Gastrocnemius medialis (tissue), 4 donors: ENCODE measurements at regions not wholly inside any gene's neighbourhood (a gene's known extent, or its start where the extent isn't known, plus 50 kb on each side); places are given as distances from the start of the nearest gene placed in this dataset.

Experiments used
- ATAC-seq, 2 donors: fragments of 150-250 bp; one replicate each; pipeline ENCODE4 v1.9.1; 2016
- DNase-seq, 2 donors: peaks; one replicate each; pipeline ENCODE4 v3.0.0-alpha.2; 2019
- H3K27ac ChIP-seq, 4 donors: fragments of 200-600 bp; sonication (generic); 1 replicate in 1 of 4; 2 replicates in 3 of 4; pipeline ENCODE4 v1.5.1; 2016 to 2018; ENCODE audit warnings: mild to moderate bottlenecking in 2 of 4, moderate library complexity in 1 of 4
- H3K27me3 ChIP-seq, 3 donors: fragments of 200-600 bp; sonication (generic) in 2 of 3; 1 replicate in 1 of 3; 2 replicates in 2 of 3; pipeline versions ENCODE4 v1.5.1 to v1.6.0; 2016 to 2019; ENCODE audit warnings: mild to moderate bottlenecking in 1 of 3, moderate library complexity in 1 of 3
- H3K36me3 ChIP-seq, 2 donors: fragments of 200-600 bp; sonication (generic) in 1 of 2; one replicate each; pipeline ENCODE4 v1.5.1; 2017 to 2018
- H3K4me1 ChIP-seq, 2 donors: fragments of 200-600 bp; sonication (generic) in 1 of 2; one replicate each; pipeline ENCODE4 v1.5.1; 2016 to 2017; ENCODE audit warnings: mild to moderate bottlenecking in 2 of 2
- H3K4me3 ChIP-seq, 4 donors: fragments of 200-600 bp; sonication (generic) in 3 of 4; 1 replicate in 1 of 4; 2 replicates in 3 of 4; pipeline ENCODE4 v1.5.1; 2016 to 2019; ENCODE audit warnings: mild to moderate bottlenecking in 2 of 4
- H3K9me3 ChIP-seq, 3 donors: fragments of 200-600 bp; sonication (generic) in 2 of 3; 1 replicate in 1 of 3; 2 replicates in 2 of 3; pipeline ENCODE4 v1.5.1; 2016 to 2019
- POLR2A ChIP-seq, 2 donors: fragments of 450-650 bp; IDR thresholded peaks; one replicate each; pipeline ENCODE4 v1.6.1; 2017; ENCODE audit warnings: antibody characterized with exemption in 2 of 2, mild to moderate bottlenecking in 2 of 2, moderate library complexity in 2 of 2
- in situ Hi-C, 4 donors: fragments of 200-750 bp; cut with MboI; loops; one replicate each; pipeline versions ENCODE4 v1.15.0 to v1.8.0; 2017; ENCODE audit warnings: low sequenced_read_pairs in 4 of 4
- intact Hi-C: fragments of 100-400 bp; cut with DNase I; formaldehyde crosslinking; loops from one replicate; pipeline ENCODE4 v1.15.1; 2023; ENCODE audit warnings: low total_unique reads
- TF ChIP-seq, protein P1 (sequence below), 5 experiments: fragments of 450-650 bp in 3 of 5; fragments of 200-600 bp in 2 of 5; sonication (generic) in 2 of 5; IDR thresholded peaks in 4 of 5; conservative IDR thresholded peaks in 1 of 5; 1 replicate in 4 of 5; 2 replicates in 1 of 5; pipeline ENCODE4 v1.5.1; 2016 to 2019; ENCODE audit warnings: antibody characterized with exemption in 5 of 5, mild to moderate bottlenecking in 3 of 5, moderate library complexity in 3 of 5

DNA sequence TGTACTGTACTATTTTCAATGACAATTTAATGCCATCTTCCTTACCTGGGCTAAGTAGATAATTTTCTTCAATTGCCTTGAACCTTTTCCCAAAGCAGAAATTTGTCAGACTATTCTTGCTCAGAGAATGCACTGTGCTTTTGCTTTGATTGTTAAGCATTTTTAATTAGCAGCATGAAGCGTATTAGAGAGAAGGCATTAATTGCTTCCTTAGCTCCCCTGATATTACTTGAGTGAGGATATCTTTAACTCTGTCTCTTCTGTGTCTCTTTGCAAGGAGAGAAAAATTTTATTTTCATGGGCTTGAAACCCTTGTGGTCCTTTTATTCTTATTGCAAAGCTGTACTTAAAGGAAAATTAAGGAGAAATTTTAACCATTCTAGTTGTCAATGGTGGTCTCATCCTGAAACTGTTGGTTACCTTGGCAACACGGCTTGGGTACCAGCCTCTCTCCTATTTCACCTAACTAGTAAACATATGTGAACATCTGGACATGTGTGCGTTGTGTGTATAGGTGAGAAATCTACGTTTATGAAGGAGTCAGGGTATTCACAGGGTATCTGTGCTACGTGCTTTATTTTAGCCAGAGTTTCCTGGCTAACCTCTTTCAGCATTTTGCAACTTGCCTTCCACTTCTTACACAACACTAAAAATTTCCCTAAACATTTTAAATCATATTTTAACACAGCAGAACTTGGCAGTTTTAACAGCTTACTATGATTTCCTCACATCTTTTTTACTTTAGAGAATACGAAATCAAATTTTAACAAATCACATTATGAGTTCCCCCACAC lies 225.5 kb downstream of the KLF5 start:
- no peak overlapping the region for H3K4me3 ChIP-seq
- no peaks in the 10 kb centered on the region for H3K4me1 ChIP-seq
- no peaks in the 10 kb centered on the region for H3K27me3 ChIP-seq
- DNase-seq (no peak), ATAC-seq (no peak)
- intact Hi-C loops (no loop called here), in situ Hi-C loops (no loop called here)
- TF ChIP-seq, protein P1, sequence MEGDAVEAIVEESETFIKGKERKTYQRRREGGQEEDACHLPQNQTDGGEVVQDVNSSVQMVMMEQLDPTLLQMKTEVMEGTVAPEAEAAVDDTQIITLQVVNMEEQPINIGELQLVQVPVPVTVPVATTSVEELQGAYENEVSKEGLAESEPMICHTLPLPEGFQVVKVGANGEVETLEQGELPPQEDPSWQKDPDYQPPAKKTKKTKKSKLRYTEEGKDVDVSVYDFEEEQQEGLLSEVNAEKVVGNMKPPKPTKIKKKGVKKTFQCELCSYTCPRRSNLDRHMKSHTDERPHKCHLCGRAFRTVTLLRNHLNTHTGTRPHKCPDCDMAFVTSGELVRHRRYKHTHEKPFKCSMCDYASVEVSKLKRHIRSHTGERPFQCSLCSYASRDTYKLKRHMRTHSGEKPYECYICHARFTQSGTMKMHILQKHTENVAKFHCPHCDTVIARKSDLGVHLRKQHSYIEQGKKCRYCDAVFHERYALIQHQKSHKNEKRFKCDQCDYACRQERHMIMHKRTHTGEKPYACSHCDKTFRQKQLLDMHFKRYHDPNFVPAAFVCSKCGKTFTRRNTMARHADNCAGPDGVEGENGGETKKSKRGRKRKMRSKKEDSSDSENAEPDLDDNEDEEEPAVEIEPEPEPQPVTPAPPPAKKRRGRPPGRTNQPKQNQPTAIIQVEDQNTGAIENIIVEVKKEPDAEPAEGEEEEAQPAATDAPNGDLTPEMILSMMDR (IDR thresholded peaks at IDR 0.05 in 4 of 5, conservative IDR thresholded peaks at IDR 0.05 in 1 of 5), result no peak
- TF ChIP-seq POLR2A (IDR thresholded peaks at IDR 0.05), result no peak
- H3K36me3 ChIP-seq, result no peaks in the 10 kb centered on the region
- H3K27ac ChIP-seq, result no peak overlapping the region
- no peaks in the 10 kb centered on the region for H3K9me3 ChIP-seq

GRCh38 chr13:73283636-73284035 lies 224.8 kb downstream of the KLF5 start:
- no peak for TF ChIP-seq POLR2A (IDR thresholded peaks at IDR 0.05)
- TF ChIP-seq, protein P1 (IDR thresholded peaks at IDR 0.05 in 4 of 5, conservative IDR thresholded peaks at IDR 0.05 in 1 of 5), result no peak
- no peak for DNase-seq
- Histone ChIP-seq H3K4me3 (no peak overlapping the region), H3K36me3 (no peaks in the 10 kb centered on the region), H3K27ac (no peak overlapping the region), H3K4me1 (no peaks in the 10 kb centered on the region), H3K27me3 (no peaks in the 10 kb centered on the region), H3K9me3 (no peaks in the 10 kb centered on the region)
- in situ Hi-C loops (no loop called here), intact Hi-C loops (no loop called here)
- ATAC-seq, result no peak

DNA sequence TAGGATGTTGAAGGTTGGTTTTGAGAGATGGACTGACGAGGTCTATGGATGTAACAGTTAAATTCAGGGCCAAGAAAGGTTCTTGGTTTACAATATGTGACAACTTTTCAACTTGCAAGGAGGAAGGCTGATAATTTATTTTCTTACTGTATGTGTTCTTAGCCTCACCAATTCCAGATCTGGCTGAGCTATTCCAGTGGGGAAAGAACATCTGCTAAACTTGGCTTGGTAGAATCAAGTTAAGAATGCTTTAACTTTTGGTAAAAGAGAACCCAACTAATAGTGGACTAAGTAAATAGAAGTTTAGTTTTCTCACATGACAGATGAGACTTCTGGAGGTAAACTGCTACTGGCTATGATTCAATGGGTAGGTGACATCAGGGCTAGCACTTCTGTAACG lies 222.9 kb downstream of the KLF5 start:
- Histone ChIP-seq H3K4me1 (no peaks in the 10 kb centered on the region), H3K27me3 (no peaks in the 10 kb centered on the region), H3K4me3 (no peak overlapping the region), H3K9me3 (no peaks in the 10 kb centered on the region), H3K27ac (no peak overlapping the region), H3K36me3 (no peaks in the 10 kb centered on the region)
- no peak for DNase-seq
- no peak for TF ChIP-seq POLR2A (IDR thresholded peaks at IDR 0.05)
- TF ChIP-seq, protein P1 (IDR thresholded peaks at IDR 0.05 in 4 of 5, conservative IDR thresholded peaks at IDR 0.05 in 1 of 5), result no peak
- intact Hi-C loops (no loop called here), in situ Hi-C loops (no loop called here)
- ATAC-seq, result no peak

GRCh38 chr13:73278186-73278585 lies 219.4 kb downstream of the KLF5 start:
- intact Hi-C loops, result no loop called here
- no peaks in the 10 kb centered on the region for H3K9me3 ChIP-seq
- peaks cover 0 to 7% of the 10 kb centered on the region in 2 donors for H3K4me1 ChIP-seq
- H3K27me3 ChIP-seq, result no peaks in the 10 kb centered on the region
- H3K4me3 ChIP-seq, result no peak overlapping the region
- no peak overlapping the region for H3K27ac ChIP-seq
- ATAC-seq (no peak), DNase-seq (no peak)
- no peaks in the 10 kb centered on the region for H3K36me3 ChIP-seq
- TF ChIP-seq, protein P1 (IDR thresholded peaks at IDR 0.05 in 4 of 5, conservative IDR thresholded peaks at IDR 0.05 in 1 of 5), result no peak
- no peak for TF ChIP-seq POLR2A (IDR thresholded peaks at IDR 0.05)
- in situ Hi-C loops, result no loop called here

GRCh38 chr13:73275163-73275562 lies 216.4 kb downstream of the KLF5 start:
- intact Hi-C loops (no loop called here), in situ Hi-C loops (no loop called here)
- Histone ChIP-seq H3K27ac (no peak overlapping the region), H3K36me3 (no peaks in the 10 kb centered on the region), H3K27me3 (no peaks in the 10 kb centered on the region), H3K9me3 (no peaks in the 10 kb centered on the region), H3K4me1 (peaks cover 0 to 7% of the 10 kb centered on the region in 2 donors), H3K4me3 (no peak overlapping the region)
- TF ChIP-seq POLR2A (IDR thresholded peaks at IDR 0.05), result no peak
- TF ChIP-seq, protein P1 (IDR thresholded peaks at IDR 0.05 in 4 of 5, conservative IDR thresholded peaks at IDR 0.05 in 1 of 5), result no peak
- DNase-seq, result no peak
- no peak for ATAC-seq
